ENCODE measurements at regions not wholly inside any gene's neighbourhood (a gene's known extent, or its start where the extent isn't known, plus 50 kb on each side); places are given as distances from the start of the nearest gene placed in this dataset.

DNA sequence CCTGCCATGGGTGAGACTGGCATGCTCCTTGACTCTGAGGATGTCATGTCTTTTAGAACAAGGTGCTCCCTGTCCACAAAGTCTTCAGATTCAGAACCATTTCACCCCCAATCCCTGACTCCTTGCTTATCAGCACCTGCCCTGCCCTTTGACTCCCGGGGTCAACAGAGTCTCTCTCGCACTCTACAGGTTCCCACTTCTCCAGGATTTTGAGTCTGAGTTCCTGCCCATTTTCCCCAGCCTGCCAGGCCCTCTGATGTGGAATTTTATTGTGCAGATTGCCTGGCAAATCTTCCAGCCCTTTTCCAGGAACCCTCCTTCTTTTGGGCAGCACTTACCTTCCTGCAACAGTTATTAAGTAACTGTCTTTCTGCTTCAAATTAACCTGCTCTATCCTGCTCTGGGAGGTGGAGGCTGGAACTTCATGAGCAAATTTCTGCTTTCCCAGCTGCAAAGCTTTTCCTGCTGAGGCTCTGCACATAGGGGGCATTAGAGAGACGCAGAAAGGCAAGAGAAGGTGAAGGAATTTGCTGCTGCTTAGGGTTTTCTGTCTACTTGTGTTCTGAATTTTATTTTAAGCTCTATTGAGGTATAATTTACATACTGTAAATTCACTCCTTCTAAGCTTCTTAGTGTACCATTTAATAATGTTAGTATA is 259.1 kb downstream of the PCNX1 start:
- TF ChIP-seq, protein P1, sequence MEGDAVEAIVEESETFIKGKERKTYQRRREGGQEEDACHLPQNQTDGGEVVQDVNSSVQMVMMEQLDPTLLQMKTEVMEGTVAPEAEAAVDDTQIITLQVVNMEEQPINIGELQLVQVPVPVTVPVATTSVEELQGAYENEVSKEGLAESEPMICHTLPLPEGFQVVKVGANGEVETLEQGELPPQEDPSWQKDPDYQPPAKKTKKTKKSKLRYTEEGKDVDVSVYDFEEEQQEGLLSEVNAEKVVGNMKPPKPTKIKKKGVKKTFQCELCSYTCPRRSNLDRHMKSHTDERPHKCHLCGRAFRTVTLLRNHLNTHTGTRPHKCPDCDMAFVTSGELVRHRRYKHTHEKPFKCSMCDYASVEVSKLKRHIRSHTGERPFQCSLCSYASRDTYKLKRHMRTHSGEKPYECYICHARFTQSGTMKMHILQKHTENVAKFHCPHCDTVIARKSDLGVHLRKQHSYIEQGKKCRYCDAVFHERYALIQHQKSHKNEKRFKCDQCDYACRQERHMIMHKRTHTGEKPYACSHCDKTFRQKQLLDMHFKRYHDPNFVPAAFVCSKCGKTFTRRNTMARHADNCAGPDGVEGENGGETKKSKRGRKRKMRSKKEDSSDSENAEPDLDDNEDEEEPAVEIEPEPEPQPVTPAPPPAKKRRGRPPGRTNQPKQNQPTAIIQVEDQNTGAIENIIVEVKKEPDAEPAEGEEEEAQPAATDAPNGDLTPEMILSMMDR (IDR thresholded peaks at IDR 0.05; ENCODE audit: borderline replicate concordance, extremely low read depth, low read length, poor library complexity, severe bottlenecking): peak; percentile 60
- TF ChIP-seq EZH2 (IDR thresholded peaks at IDR 0.05; ENCODE audit: borderline replicate concordance, low read depth, low read length, severe bottlenecking): no peak

Measured in DND-41 (cell line).